ENCODE measurements at regions not wholly inside any gene's neighbourhood (a gene's known extent, or its start where the extent isn't known, plus 50 kb on each side); places are given as distances from the start of the nearest gene placed in this dataset.

DNA sequence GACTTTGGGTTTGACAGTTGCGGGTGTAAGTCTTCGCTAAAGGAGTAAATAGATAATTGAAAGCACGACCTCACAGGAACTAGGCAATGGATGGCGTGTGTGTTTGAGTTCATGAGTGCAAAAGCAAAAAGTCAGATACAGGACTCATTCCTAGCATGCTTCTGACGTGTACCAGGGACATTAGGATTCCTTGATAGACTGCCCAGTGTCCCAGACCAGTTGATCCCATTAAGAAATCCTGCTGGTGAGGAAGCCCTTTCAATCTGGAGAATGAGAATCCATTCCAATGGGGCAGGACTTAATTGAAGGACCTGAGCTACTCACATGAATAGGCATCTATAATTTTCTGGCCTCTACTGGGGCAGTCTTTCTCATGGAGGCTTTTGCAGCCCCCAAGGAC is 235.4 kb downstream of the RAD51AP2 start:
- no peak overlapping the region for H3K4me2 ChIP-seq (ENCODE audit: low read length, poor library complexity, severe bottlenecking)
- no peak overlapping the region for H2BK120ac ChIP-seq (ENCODE audit: low read depth, low read length)
- H2AK5ac ChIP-seq (ENCODE audit: low read length, severe bottlenecking), result no peak overlapping the region
- H3K9me3 ChIP-seq (ENCODE audit: control insufficient read depth, low read length), result no peaks in the 10 kb centered on the region
- no peak overlapping the region for H2BK5ac ChIP-seq (ENCODE audit: low read depth, low read length, poor library complexity, severe bottlenecking)
- H4K8ac ChIP-seq (ENCODE audit: low read length), result no peak overlapping the region
- no peaks in the 10 kb centered on the region for H3K79me1 ChIP-seq (replicated peaks; ENCODE audit: low read length, poor library complexity, severe bottlenecking)
- no peak overlapping the region for H3K9ac ChIP-seq (ENCODE audit: low read length)
- H3K4me1 ChIP-seq (ENCODE audit: control insufficient read depth, insufficient read depth, low read depth, low read length), result no peaks in the 10 kb centered on the region
- no peak for DNase-seq
- H2BK15ac ChIP-seq (ENCODE audit: low read depth, poor library complexity, severe bottlenecking), result no peak overlapping the region
- H3K18ac ChIP-seq (ENCODE audit: low read depth in 1 of 2, low read length in 2 of 2), result no peak overlapping the region
- no peak overlapping the region for H2AFZ ChIP-seq (ENCODE audit: low read depth, low read length)
- H4K91ac ChIP-seq (ENCODE audit: low read length), result no peak overlapping the region
- H3K27me3 ChIP-seq (ENCODE audit: control insufficient read depth in 1 of 2, insufficient read depth in 1 of 2, low read length in 2 of 2), result no peaks in the 10 kb centered on the region
- H3K23ac ChIP-seq (ENCODE audit: low read length in 2 of 2), result no peak overlapping the region
- WGBS, result 78% methylated on average over 5 of the region's 5 CpGs
- H3K4me3 ChIP-seq (ENCODE audit: insufficient read depth in 1 of 2, low read depth in 1 of 2, low read length in 2 of 2), result no peak overlapping the region
- H2BK12ac ChIP-seq (ENCODE audit: low read length in 2 of 2), result no peak overlapping the region
- no peaks in the 10 kb centered on the region for H3K36me3 ChIP-seq (ENCODE audit: control insufficient read depth in 1 of 2, insufficient read depth in 2 of 2, low read depth in 1 of 2, low read length in 2 of 2)
- H3K14ac ChIP-seq (ENCODE audit: low read length in 2 of 2), result no peak overlapping the region
- H3K27ac ChIP-seq (ENCODE audit: low read length, poor library complexity, severe bottlenecking), result no peak overlapping the region
- H3K4ac ChIP-seq (ENCODE audit: low read depth in 1 of 2, low read length in 2 of 2), result no peak overlapping the region

DNA sequence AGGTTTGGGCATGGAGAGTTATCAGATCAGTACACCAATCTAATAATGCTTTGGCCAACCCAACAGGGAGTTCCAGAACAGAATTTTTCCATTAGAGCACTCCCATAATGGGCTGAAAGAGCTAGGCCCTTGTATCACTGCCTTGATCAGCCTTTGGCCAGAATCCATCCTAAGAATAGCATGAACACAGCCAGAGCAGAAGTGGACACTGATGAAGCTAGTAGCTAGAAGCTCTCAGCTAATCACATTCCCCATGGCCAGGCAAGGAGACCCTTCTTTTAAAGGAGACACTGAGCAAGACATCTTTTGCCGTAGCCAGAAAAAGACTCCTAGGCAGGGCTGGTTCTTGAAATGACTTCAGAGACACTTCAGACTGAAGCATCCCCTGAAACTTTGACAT is 236.0 kb downstream of the RAD51AP2 start:
- Histone ChIP-seq H3K4me1 (ENCODE audit: control insufficient read depth, insufficient read depth, low read depth, low read length) (no peaks in the 10 kb centered on the region), H2BK15ac (ENCODE audit: low read depth, poor library complexity, severe bottlenecking) (no peak overlapping the region), H3K27ac (ENCODE audit: low read length, poor library complexity, severe bottlenecking) (no peak overlapping the region), H3K4ac (ENCODE audit: low read depth in 1 of 2, low read length in 2 of 2) (no peak overlapping the region), H3K23ac (ENCODE audit: low read length in 2 of 2) (no peak overlapping the region), H3K36me3 (ENCODE audit: control insufficient read depth in 1 of 2, insufficient read depth in 2 of 2, low read depth in 1 of 2, low read length in 2 of 2) (no peaks in the 10 kb centered on the region), H2BK120ac (ENCODE audit: low read depth, low read length) (no peak overlapping the region), H3K79me1 (replicated peaks; ENCODE audit: low read length, poor library complexity, severe bottlenecking) (no peaks in the 10 kb centered on the region), H2AFZ (ENCODE audit: low read depth, low read length) (no peak overlapping the region), H2BK12ac (ENCODE audit: low read length in 2 of 2) (no peak overlapping the region), H3K9ac (ENCODE audit: low read length) (no peak overlapping the region), H3K4me3 (ENCODE audit: insufficient read depth in 1 of 2, low read depth in 1 of 2, low read length in 2 of 2) (no peak overlapping the region), H3K27me3 (ENCODE audit: control insufficient read depth in 1 of 2, insufficient read depth in 1 of 2, low read length in 2 of 2) (no peaks in the 10 kb centered on the region), H2BK5ac (ENCODE audit: low read depth, low read length, poor library complexity, severe bottlenecking) (no peak overlapping the region), H3K14ac (ENCODE audit: low read length in 2 of 2) (no peak overlapping the region), H3K4me2 (ENCODE audit: low read length, poor library complexity, severe bottlenecking) (no peak overlapping the region), H3K18ac (ENCODE audit: low read depth in 1 of 2, low read length in 2 of 2) (no peak overlapping the region), H3K9me3 (ENCODE audit: control insufficient read depth, low read length) (no peaks in the 10 kb centered on the region), H4K8ac (ENCODE audit: low read length) (no peak overlapping the region), H4K91ac (ENCODE audit: low read length) (no peak overlapping the region), H2AK5ac (ENCODE audit: low read length, severe bottlenecking) (no peak overlapping the region)
- 88% methylated on average over 1 of the region's 1 CpG for WGBS
- no peak for DNase-seq

DNA sequence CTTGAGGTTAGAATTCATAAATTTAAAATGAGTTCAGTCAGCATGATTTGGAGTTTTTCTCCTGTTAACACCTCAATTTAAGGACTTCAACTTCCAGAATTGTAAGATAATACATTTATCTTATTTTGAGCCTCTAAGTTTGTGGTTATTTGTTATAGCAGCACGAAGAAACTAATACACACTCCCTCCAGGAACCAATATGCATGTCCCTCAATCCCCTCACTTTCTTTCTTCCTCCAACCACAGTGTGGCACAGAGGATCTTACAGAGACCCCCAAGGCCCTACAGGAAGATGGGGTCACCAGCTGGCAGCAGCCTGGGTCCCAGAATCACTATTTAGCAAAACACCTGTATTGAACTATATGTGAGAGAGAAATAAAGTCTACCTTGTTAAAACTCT is 242.0 kb downstream of the RAD51AP2 start:
- Histone ChIP-seq H3K9me3 (ENCODE audit: control insufficient read depth, low read length) (peaks cover 7% of the 10 kb centered on the region), H3K4me2 (ENCODE audit: low read length, poor library complexity, severe bottlenecking) (no peak overlapping the region), H2AK5ac (ENCODE audit: low read length, severe bottlenecking) (no peak overlapping the region), H4K8ac (ENCODE audit: low read length) (no peak overlapping the region), H4K91ac (ENCODE audit: low read length) (no peak overlapping the region), H3K14ac (ENCODE audit: low read length in 2 of 2) (no peak overlapping the region), H2BK12ac (ENCODE audit: low read length in 2 of 2) (no peak overlapping the region), H3K4me1 (ENCODE audit: control insufficient read depth, insufficient read depth, low read depth, low read length) (peaks cover 2% of the 10 kb centered on the region), H3K9ac (ENCODE audit: low read length) (no peak overlapping the region), H3K79me1 (replicated peaks; ENCODE audit: low read length, poor library complexity, severe bottlenecking) (no peaks in the 10 kb centered on the region), H3K4me3 (ENCODE audit: insufficient read depth in 1 of 2, low read depth in 1 of 2, low read length in 2 of 2) (no peak overlapping the region), H3K27me3 (ENCODE audit: control insufficient read depth in 1 of 2, insufficient read depth in 1 of 2, low read length in 2 of 2) (no peaks in the 10 kb centered on the region), H3K27ac (ENCODE audit: low read length, poor library complexity, severe bottlenecking) (no peak overlapping the region), H3K23ac (ENCODE audit: low read length in 2 of 2) (no peak overlapping the region), H2BK15ac (ENCODE audit: low read depth, poor library complexity, severe bottlenecking) (no peak overlapping the region), H3K36me3 (ENCODE audit: control insufficient read depth in 1 of 2, insufficient read depth in 2 of 2, low read depth in 1 of 2, low read length in 2 of 2) (no peaks in the 10 kb centered on the region), H2AFZ (ENCODE audit: low read depth, low read length) (no peak overlapping the region), H3K18ac (ENCODE audit: low read depth in 1 of 2, low read length in 2 of 2) (no peak overlapping the region), H3K4ac (ENCODE audit: low read depth in 1 of 2, low read length in 2 of 2) (no peak overlapping the region), H2BK5ac (ENCODE audit: low read depth, low read length, poor library complexity, severe bottlenecking) (no peak overlapping the region), H2BK120ac (ENCODE audit: low read depth, low read length) (no peak overlapping the region)
- DNase-seq, result no peak
- 56% methylated on average over 1 of the region's 1 CpG for WGBS

DNA sequence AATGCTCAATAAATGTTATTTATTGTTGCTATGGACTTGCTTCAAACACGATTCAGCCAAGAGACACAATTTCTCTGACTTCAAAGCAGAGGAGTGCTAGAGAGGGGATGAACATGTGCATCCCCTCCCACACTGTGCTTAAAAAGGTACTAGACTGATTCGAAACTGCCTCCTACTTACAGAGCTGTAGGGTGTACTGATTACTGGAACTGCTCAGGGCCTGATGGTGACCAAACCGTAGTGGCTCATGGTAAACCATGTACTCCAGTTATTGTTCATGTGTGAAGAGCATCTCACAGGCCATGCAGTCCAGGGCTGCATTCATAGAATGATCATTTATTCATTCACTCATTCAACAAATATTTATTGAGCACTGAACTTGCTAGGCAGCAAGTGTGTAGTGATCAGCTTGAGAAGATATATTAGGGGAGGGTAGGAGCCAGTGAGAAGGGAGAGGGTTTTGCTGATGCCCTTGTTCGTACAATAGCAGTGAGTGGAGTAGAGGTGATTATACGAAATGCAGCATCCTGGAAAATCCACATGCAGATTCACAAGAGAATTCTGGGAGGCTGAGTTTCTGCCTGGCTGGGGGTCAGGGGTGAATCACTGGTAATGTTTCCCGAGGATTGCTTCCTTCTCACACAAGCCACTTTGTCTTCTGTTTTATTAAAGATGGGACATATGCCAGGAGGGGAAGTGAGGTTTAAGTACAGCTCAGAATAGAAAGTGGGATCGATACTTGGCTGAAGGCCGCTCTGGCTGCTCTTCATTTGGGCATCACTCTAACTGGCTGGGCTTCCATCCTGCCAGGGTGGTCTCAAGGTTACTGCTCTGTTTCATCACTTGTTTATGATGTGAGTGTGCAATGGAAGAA is 245.4 kb downstream of the RAD51AP2 start:
- H3K27ac ChIP-seq (ENCODE audit: low read length, poor library complexity, severe bottlenecking), result no peak overlapping the region
- no peak overlapping the region for H3K18ac ChIP-seq (ENCODE audit: low read depth in 1 of 2, low read length in 2 of 2)
- H2BK120ac ChIP-seq (ENCODE audit: low read depth, low read length), result no peak overlapping the region
- WGBS, result 85% methylated on average over 7 of the region's 8 CpGs
- no peaks in the 10 kb centered on the region for H3K79me1 ChIP-seq (replicated peaks; ENCODE audit: low read length, poor library complexity, severe bottlenecking)
- H4K8ac ChIP-seq (ENCODE audit: low read length), result no peak overlapping the region
- H3K4me1 ChIP-seq (ENCODE audit: control insufficient read depth, insufficient read depth, low read depth, low read length), result peaks cover 2% of the 10 kb centered on the region
- no peak overlapping the region for H2BK5ac ChIP-seq (ENCODE audit: low read depth, low read length, poor library complexity, severe bottlenecking)
- H3K4me2 ChIP-seq (ENCODE audit: low read length, poor library complexity, severe bottlenecking), result no peak overlapping the region
- no peak overlapping the region for H2BK15ac ChIP-seq (ENCODE audit: low read depth, poor library complexity, severe bottlenecking)
- no peak overlapping the region for H3K9ac ChIP-seq (ENCODE audit: low read length)
- H2AK5ac ChIP-seq (ENCODE audit: low read length, severe bottlenecking), result no peak overlapping the region
- no peak overlapping the region for H2AFZ ChIP-seq (ENCODE audit: low read depth, low read length)
- no peaks in the 10 kb centered on the region for H3K27me3 ChIP-seq (ENCODE audit: control insufficient read depth in 1 of 2, insufficient read depth in 1 of 2, low read length in 2 of 2)
- DNase-seq, result no peak
- H4K91ac ChIP-seq (ENCODE audit: low read length), result no peak overlapping the region
- no peaks in the 10 kb centered on the region for H3K36me3 ChIP-seq (ENCODE audit: control insufficient read depth in 1 of 2, insufficient read depth in 2 of 2, low read depth in 1 of 2, low read length in 2 of 2)
- no peak overlapping the region for H3K14ac ChIP-seq (ENCODE audit: low read length in 2 of 2)
- H3K23ac ChIP-seq (ENCODE audit: low read length in 2 of 2), result no peak overlapping the region
- H3K4me3 ChIP-seq (ENCODE audit: insufficient read depth in 1 of 2, low read depth in 1 of 2, low read length in 2 of 2), result no peak overlapping the region
- no peak overlapping the region for H2BK12ac ChIP-seq (ENCODE audit: low read length in 2 of 2)
- peaks cover 7% of the 10 kb centered on the region for H3K9me3 ChIP-seq (ENCODE audit: control insufficient read depth, low read length)
- H3K4ac ChIP-seq (ENCODE audit: low read depth in 1 of 2, low read length in 2 of 2), result no peak overlapping the region

All from mesenchymal stem cell (in vitro differentiated cells and primary cell).